ENCODE measurements at regions not wholly inside any gene's neighbourhood (a gene's known extent, or its start where the extent isn't known, plus 50 kb on each side); places are given as distances from the start of the nearest gene placed in this dataset.

DNA sequence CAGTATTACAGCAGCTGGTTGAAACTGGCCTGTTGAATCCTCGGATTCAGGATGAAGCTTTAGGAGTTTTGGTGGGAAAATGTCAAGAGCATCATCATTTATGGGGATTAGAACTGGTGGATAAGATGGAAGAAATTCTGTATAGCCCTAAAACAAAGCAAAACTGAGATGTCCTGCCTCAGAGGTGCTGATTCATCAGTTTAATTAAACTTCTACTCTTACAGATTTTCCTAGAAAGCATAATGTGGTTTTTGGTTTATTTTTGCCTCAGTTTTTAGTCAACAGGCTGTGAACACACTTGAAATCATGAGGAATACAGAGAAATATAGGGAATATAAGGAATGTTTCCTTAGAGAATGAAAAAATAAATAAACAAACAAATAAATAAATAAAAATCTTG is 228.7 kb upstream of the POU3F2 start:
- TF ChIP-seq, protein P1, sequence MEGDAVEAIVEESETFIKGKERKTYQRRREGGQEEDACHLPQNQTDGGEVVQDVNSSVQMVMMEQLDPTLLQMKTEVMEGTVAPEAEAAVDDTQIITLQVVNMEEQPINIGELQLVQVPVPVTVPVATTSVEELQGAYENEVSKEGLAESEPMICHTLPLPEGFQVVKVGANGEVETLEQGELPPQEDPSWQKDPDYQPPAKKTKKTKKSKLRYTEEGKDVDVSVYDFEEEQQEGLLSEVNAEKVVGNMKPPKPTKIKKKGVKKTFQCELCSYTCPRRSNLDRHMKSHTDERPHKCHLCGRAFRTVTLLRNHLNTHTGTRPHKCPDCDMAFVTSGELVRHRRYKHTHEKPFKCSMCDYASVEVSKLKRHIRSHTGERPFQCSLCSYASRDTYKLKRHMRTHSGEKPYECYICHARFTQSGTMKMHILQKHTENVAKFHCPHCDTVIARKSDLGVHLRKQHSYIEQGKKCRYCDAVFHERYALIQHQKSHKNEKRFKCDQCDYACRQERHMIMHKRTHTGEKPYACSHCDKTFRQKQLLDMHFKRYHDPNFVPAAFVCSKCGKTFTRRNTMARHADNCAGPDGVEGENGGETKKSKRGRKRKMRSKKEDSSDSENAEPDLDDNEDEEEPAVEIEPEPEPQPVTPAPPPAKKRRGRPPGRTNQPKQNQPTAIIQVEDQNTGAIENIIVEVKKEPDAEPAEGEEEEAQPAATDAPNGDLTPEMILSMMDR (IDR thresholded peaks at IDR 0.05): no peak
- TF ChIP-seq POLR2A (IDR thresholded peaks at IDR 0.05): no peak
